HG02852 (cell line): ENCODE measurements at regions not wholly inside any gene's neighbourhood (a gene's known extent, or its start where the extent isn't known, plus 50 kb on each side); places are given as distances from the start of the nearest gene placed in this dataset.

Experiments used
- ATAC-seq: cut with Tn5 transposase; IDR thresholded peaks from one replicate; pipeline ENCODE4 v1.9.1; 2021; ENCODE audit warnings: mild to moderate bottlenecking, moderate library complexity; ENCODE audit not compliant: unreplicated experiment

- ATAC-seq = no peak
These were observed 391.0 kb downstream of the SPRY1 start for GRCh38 chr4:123787512-123788080.

GRCh38 chr4:123788577-123788976 lies 392.0 kb downstream of the SPRY1 start:
- no peak for ATAC-seq

DNA sequence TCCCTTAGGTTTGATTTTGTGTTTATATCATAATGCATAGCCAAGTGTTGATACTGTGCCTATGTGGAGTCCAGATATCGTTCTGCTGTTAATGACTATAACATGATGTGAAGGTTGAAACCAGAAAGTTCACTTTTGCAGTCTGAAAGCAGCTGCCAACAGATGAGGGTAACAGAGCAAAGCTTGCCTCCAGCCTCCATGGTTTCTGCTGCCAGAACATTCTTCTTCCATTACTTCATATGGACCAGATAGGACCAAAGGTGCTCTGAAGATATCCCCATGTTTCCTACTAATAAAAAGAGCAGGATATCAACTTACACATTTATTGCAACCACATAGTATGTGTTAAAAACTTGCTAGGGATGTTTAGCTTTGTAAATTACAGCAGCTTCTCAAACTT lies 394.1 kb downstream of the SPRY1 start:
- ATAC-seq = no peak

DNA sequence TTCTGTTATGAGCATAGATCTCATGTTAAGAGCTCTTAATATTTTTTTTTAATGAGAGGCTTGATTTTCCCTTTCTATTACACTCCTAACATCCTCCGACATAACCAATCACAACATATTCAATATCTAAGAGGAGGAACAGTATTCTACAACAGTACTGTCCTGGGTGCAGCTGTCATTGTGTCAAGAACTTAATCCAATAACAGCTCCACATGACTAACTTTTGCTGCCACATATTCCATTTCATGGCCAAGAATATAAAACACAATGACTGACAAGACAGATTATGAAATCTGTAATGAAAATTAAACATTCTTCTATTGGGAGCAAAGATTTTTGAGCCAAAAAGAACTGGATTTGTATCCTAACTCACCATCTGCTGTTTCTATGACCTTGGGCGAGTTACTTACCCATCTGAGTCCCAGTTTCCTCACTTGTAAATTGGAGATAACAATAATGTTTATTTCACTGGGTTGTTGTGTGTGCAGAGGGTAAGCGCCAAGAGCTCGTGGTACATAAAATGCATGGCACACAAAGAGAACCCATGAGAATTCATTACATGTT lies 405.6 kb downstream of the SPRY1 start:
- ATAC-seq = no peak

DNA sequence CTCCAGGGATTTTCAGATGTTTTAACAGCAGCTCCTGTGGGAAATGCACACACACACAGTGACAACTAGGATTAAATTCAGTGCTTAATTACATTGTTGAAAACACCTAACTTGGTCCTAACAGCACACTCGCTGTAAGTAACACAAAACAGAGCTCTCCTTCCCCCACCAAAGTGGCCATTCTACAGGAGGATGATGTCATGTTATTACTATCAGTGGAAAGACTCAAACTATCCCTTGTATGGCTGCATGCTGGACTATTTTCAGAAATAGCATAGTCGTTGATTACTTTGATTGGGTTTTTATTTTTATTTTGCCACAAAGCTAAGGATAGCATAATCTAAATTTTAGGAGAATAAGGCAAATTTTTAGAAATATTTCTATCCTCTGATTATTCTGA lies 406.3 kb downstream of the SPRY1 start:
- no peak for ATAC-seq

DNA sequence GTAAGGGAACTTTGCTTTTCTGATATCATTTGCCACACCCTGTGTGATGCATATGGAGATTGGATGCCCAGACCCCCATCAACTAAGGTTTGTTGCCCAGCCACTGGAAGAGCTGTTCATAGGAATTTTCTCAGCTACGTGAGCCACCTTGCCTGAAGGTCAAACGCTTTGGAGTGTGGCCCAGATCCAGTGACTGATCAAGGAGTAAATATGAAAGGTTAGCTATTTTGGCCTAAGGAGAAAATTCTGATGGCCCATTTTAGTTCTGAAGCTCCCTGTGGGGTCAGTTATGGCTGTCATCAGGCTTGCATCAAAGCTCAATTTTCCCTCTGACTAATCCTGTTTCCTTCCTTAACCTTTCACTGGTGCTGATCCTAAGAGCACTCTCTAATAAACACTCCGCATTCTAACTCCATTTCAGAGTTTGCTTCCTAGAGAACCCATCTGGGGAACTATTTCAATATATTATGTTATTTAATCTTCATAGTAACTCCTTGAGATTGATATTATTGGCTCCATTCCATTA lies 407.7 kb downstream of the SPRY1 start:
- no peak for ATAC-seq

DNA sequence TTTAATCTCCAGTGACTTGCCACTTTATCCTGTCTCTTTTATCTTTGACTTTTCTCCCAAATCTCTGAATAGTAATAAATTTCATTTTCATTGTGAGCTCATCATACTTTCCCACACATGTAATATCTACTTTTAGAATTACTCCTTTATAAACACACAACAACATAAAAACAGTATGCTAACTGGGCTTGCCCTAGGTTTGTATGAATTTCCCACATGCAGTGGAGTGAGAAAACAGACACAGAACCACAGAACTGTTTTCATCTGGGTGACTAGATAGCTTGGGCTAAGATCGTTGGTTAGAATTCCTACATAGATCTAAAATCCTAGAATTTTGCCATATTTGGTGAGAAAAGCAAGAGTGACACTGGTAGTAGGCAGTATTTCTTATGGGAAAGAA lies 409.5 kb downstream of the SPRY1 start:
- ATAC-seq = no peak

DNA sequence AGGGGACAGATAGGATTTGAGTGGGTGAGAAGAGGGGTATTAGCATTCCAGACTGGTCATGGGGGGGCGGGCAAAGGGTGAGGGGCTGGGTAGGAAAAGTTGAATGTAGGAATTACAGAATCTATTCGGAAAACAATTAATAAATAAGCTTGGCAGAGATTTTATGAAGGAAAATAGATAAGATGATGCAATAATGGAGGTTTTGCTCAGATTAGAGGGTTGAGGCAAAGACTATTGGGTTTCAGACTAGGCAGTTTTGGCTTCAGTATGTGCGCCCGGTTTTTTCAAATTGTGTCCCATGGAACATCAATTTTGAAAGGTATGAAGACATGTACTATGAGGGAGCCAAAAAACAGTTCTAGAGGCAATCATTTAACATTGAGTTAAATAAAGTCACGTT lies 410.6 kb downstream of the SPRY1 start:
- ATAC-seq = no peak

DNA sequence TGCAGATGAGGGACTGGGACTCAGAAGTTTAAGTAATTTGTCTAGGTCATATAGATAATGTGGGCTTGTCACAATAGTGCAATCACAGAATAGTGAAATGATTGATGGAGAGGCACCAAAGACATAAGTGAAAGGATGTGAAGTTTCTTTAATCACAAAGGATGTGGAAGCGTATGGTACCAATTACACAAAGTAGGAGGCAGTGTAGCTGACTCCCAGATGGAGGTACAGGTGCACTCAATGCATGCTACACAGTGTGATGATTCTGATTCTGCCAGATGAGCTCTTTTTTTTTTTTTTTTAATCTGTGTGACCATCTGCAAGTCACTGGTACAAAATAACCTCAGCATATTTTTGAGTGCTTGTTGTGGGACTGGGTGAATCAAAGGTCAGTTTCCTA lies 411.3 kb downstream of the SPRY1 start:
- no peak for ATAC-seq

GRCh38 chr4:123809864-123810263 lies 413.3 kb downstream of the SPRY1 start:
- no peak for ATAC-seq

GRCh38 chr4:123812066-123812390 lies 415.4 kb downstream of the SPRY1 start:
- ATAC-seq = no peak

DNA sequence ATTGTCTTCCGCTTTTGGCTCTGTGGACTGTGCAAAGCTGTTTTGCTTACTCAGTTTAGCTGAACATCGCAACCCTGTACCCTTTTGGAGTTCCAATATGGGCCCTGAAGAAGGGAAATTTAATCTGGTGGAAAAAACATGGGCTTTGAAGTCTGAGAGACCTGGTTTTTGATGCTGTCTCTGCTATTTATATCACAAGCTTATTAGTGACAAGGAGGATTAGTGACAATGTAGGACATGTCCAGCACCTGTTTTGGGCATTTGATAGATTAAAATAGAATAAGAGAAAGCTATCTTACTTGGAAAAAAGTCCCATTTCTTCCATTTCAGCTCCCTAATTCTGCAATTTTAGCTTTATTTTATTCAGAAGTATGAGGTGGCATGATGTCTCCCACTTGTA lies 417.3 kb downstream of the SPRY1 start:
- ATAC-seq = no peak

- ATAC-seq = no peak
These were observed 419.9 kb downstream of the SPRY1 start for GRCh38 chr4:123816462-123816861.

DNA sequence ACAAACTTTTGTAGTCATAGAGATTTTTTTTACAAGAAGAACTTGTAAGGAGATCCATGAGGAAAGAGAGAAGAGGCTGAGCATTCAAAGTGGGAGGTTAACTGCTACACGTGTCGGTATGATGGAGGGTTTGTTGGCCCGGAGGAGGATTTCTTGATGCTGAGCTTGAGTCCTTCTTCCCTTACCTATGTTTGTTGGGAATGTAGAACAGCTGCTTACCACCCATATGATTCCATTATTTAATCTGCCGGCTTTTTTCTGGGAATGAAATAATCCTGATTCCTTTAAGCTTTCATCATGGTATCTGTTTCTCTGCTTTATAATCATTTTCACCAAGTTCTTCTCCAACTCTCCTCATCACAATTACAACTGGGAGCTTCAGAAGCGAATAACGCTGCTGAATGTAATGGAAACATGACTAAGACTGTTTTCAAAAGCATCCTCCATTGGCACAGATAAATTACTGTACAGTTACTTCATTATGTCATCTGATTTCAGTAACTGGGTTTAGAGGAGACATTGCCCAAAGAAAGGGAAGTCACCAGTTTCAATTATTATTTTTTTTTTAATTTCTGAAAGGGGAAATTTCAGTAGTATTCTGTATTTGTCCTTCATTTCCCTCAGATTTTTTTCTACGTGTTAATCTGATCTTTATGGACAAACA lies 420.6 kb downstream of the SPRY1 start:
- ATAC-seq = no peak

- ATAC-seq = no peak
These were observed 422.9 kb downstream of the SPRY1 start for GRCh38 chr4:123819362-123820035.

DNA sequence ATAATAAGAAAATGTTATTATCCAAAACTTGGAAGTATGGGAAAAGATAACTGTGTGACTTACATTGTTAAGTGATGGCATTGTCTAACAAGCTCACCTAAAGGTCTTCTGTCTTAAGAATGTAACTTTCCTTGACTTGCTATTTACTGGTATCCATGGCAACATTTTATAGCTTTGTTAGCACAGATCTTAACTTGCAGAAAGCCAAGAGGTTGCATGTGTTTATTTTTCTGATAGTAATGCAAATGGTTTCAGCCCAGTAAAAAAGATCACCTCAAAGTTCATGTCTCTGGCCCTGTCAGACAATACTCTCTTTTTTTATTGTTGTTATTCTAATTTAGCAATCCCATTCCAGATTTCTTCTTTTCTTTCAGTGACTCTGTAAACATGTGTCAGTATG lies 425.3 kb downstream of the SPRY1 start:
- ATAC-seq = no peak

- ATAC-seq = no peak
These were observed 425.8 kb downstream of the SPRY1 start for GRCh38 chr4:123822353-123822752.

- no peak for ATAC-seq
These were observed 426.6 kb downstream of the SPRY1 start for GRCh38 chr4:123823244-123823643.

- ATAC-seq = no peak
These were observed 427.9 kb downstream of the SPRY1 start for GRCh38 chr4:123824524-123824923.

GRCh38 chr4:123825596-123826291 lies 429.1 kb downstream of the SPRY1 start:
- no peak for ATAC-seq

DNA sequence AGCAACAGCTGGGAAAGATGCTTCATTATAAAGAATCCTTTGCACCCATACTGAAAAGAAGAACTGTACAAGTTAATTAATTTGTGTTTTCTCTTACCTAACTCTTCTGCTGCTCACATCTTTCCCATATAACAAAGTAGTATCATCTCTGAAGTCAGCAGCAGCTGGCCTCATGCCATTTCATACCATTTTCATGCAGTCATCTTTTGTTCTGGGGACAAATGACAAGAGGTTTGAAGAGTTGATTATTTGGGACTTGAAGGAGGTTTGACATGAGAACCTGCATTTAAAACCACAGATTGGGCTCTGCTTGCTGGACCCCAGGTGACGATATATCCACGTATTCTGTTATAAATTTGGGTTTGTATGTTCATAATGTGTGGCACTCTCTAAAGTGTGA lies 430.3 kb downstream of the SPRY1 start:
- no peak for ATAC-seq
